ENCODE measurements at regions not wholly inside any gene's neighbourhood (a gene's known extent, or its start where the extent isn't known, plus 50 kb on each side); places are given as distances from the start of the nearest gene placed in this dataset.

DNA sequence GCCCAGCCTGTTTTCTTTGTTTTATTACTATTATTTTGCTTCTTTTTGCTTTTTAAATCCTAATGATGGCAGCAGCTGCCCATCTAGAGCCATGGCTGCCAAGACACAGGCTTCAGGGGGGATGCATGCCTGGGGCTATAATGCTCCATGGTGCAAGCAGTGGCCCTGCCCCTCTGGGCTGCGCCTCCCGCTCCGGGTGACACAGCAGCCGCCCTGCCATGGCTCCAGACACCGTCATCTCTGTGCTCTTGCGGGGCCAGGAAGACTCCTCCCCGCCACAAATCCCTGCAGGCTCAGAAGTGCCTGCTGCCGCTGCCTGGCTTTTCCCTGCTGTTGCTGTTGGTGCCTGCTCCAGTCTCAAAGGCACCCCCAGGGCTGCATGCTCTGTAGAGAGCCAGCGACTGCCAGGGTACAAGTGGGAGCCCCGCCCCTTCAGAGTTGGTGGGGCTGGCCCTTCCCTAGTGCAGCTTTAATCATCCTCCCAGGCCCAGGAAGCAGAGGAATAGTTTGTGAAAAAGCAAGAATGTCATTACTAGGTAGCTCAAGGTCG, 581.5 kb downstream of the FGF9 start:
- no peak for DNase-seq

DNA sequence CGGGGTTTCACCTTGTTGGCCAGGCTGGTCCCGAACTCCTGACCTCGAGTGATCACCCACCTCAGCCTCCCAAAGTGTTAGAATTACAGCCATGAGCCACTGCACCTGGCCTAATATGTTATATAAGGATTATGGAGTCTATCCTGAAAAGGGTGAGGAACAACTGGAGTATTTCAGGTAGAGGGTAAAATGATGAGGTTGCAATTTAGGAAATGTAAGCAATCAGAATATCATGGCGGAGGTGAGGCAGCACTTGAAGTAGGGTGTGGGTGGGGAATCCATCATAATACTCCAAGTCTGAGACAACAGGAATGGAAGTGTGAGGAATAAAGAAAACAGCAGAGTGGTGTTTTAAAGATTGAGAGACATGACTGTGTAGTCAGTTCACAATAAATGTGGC, 582.2 kb downstream of the FGF9 start:
- DNase-seq = no peak

DNA sequence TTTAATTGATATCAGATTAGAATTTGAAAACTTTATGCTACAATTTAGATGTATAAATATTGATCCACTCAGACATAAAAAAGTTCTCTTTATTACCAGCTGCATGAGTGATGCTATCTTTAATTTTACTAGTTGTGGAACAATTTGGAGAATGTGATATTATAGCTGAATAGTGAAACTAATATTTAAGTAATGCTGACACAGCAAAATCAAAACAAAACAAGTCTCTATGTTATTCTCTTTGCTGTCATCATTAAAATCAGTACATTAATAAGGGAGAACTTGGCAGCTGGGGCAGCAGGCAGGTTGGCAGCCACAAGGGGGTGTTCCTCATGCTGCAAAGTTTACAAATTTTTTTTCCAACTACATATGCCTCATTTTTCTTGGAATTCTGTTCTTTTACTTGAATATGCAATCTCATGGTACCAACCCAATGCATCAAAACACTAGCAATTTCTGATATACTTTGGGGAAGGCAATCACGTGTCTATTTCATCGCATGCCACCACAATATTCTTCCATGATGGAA, 585.3 kb downstream of the FGF9 start:
- DNase-seq = no peak

DNA sequence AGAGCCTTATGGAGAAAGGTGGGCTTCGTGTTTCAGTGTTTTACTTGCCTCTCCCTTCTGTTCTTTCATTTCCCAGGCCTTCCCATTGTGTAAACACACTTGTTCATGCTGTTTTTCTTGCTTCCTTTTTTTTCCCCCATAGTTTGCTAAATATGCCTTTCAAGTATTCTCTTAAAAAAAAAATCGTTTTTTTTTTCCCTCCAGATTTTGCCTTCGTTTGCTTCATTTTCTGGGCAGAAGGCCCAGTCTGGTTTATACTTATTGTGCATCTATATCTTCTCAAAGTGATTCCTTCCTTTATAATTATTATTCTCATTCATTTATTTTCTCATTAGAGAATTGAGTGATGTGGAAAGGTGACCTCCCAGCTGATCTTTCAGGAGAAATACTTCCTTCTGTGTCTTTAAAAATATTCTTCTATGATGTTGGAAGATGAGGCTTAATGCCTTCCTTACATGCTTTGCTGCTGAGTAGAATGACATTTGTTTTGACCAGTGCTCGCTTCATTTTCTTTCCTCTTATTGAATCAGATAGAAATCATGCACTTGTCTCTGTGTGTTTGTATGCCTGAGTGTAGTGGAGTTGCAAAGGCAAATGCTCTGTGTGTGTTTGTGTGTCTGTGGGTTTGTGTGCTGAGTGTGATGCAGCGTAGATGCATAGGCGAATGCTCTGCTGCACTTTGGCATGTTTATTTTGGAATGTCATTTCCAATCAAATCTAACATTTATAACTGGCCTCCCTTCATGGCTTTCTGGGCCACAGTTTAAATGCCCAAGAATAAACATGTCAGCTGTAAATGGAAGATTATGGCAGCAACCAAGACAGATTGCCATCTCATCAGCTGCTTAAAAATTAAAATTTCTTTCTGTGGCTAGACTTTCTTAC, 591.4 kb downstream of the FGF9 start:
- no peak for DNase-seq

GRCh38 chr13:22263185-22263584, 592.3 kb downstream of the FGF9 start:
- no peak for DNase-seq

GRCh38 chr13:22265563-22265962, 594.7 kb downstream of the FGF9 start:
- no peak for DNase-seq

DNA sequence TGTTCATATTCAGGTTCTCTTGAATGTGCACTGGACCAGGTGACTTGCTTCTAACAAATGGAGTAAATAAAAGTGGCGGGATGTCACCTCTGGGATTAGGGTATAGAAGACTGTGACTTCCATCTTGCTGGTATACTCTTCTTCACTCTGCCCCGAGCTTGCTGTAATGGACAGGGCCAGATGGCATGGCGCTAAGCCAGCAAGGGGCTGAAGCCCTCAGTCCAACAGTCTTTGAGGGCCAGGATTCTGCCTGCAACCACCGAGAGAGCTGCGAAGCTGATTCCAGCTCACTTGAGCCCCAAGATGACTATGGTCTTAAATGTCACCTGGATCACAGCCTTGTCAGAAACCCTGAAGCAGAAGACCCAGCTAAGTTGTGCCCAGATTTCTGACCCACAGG, 600.0 kb downstream of the FGF9 start:
- no peak for DNase-seq

GRCh38 chr13:22271903-22272302, 601.0 kb downstream of the FGF9 start:
- no peak for DNase-seq

DNA sequence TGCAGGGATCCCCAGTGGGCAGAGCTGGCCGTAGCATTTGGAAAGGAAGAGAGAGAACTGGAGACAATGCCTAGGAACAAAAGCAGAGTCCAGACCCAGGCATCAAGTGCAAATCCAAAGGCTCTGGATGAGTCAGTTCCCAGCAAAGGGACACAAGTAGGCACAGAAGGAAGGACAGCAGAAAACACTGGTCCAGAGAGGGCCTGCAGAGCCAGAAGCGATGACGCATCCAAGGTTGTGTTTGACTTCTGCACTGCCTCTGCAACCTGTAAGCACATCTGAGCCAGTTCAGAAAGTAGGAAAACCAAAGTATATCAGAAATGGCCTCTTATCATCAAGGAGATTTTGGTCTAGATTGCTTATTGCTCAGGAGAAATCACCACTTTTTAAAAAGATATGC, 604.5 kb downstream of the FGF9 start:
- no peak for DNase-seq

DNA sequence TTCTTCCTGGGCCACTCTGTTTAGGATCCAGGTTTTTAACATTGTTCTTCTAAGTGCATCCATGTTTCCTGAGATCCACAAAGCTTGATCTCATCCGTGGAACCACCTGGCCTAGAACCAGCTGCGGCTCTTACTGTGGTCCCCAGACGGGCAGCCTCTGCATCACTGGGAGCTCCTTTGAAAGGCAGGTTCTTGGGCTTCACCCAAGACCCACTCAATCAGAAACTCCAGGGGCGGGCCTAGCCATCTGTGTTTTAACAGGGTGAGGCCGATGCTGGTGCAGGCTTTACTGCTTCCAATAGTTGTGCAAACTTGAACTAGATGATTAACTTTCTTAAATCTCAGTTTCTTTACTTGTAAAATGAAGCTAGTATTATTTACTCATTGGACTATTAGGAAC, 605.7 kb downstream of the FGF9 start:
- peak; percentile 3 for DNase-seq

DNA sequence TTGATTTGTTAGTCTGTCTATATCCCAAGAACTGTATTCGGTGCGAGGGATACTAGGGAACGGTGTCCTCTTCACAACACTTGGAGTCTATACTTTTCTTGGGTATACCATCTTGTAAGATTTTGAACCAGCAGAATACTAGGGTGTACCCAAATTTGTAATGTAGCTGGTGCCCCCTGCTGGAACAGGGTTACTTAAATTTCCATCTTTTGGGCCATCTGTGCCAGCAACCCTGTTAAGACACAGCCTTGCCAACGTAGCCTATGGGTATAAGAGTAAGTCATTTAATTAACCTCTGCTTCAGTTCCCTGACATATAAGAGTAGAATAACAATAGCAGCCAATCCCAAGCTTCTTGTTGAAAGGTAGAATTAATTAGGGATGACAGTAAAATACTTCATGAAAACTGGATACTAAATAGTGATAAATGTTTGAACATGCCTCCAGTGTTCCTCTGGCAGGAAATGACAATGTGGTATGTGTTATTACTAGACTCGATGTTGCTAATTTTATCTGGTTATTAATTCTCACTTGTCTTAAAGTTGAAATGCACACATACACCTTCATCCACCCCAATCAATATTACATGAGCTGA, 607.6 kb downstream of the FGF9 start:
- DNase-seq = peak; percentile 66

DNA sequence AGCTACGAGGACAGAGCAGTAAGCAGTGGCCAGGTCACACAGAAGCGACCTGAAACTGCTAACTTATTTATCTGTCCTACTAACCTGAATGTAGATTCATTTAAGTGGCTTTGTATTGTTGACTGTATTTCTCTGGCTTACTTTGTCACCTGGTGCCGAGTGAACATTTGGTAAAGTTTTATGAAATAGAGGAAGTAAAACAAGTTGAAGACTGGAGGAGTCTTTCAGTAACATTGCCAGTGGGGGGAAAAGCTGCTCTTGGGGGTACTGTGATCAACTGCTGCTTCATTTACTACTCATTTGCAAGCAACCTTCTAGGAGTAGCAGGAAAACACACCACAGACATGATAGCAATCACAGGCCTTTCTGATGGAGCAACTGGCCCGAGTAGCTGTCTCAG, 615.0 kb downstream of the FGF9 start:
- no peak for DNase-seq

DNA sequence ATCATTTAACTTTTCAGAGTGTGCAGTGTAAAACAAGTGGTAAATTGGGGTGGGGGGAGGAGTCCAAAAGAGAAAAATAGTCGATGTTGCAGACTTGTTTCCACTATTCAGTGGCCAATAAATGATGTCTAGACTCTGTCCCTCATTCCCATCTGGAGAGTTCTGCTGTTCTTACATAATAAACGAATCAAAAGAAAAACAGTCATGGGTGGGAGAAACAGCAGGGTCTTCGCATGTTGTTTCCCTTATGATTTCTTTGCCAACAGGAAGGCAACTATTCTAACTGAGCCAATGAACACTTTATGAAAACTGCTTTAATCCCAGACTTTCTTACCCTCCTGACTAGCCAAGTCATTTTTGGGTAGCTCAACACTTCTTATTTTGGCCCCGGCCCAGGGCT, 615.5 kb downstream of the FGF9 start:
- DNase-seq = no peak

- DNase-seq = no peak
Measured at GRCh38 chr13:22287343-22287920, 616.6 kb downstream of the FGF9 start.

DNA sequence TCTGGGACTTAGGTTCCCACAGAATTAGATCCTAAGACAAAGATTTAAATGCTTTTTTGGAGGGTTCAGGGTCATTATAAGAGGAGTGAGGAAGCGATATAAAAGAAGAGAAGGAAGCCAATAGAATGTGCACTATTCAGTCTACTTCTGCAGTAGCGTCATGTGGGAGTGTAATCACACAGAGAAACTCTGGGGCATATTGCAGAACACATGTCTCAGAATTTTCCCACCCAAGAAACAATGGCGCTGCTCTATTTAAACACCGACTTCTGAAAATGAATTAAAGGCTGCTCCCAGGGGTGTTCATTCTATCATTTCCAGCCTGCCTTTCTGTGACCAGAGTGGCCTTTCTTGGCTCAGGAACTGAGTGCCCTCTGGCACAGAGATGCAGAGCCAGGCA, 617.6 kb downstream of the FGF9 start:
- no peak for DNase-seq

- no peak for DNase-seq
Measured at GRCh38 chr13:22289711-22290110, 618.8 kb downstream of the FGF9 start.

DNA sequence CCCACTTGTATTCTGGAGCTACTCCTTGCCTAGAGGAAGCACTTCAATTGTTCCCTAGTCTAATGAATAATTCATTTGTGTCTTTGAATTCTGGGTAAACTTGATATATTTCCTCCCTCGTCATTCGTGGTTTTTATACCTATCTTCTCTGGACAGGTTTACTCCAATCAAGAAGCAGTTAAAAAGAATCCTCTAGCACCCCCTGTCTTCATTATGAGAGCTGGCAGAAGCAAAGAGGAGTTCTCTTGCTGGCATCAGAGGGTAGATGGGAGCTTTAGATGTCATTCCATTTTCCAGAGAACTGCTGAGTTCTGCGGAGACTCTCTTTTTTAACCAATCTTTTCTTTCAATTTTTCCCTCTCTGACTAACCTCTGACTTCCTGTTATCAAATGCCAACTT, 627.7 kb downstream of the FGF9 start:
- DNase-seq = no peak

DNA sequence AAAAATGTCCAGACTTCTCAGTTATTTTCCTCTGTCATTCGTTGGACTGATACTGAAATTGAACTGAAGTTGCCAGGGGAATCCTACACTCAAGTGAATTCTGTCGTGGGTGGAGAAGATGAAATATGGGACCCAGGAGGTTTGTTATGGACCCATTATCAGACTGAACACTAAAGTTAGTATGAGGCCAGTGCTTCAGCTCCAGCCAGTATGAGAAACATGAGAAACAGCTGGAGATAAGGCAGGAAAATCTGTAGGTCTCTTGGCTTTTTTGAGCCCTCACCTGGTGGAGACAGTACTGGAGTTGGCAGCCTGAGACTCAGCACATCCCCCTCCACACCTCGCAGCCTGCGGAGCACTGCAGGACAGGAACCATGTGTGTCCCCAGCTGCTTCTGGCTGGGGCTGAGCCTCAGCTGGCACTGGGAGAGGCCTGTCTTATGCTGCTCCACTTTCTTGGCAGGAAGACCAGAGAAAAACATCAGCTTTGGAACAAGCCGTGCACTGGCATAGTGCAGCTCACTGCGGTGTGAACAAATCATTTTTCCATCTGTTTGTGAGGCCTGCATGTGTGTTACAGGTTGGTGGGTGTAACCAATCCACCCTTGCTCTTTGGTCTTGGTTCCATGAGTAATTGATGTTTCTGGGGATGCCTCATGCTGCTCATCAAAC, 641.0 kb downstream of the FGF9 start:
- DNase-seq = no peak

GRCh38 chr13:22312405-22312803, 641.5 kb downstream of the FGF9 start:
- DNase-seq = no peak

DNA sequence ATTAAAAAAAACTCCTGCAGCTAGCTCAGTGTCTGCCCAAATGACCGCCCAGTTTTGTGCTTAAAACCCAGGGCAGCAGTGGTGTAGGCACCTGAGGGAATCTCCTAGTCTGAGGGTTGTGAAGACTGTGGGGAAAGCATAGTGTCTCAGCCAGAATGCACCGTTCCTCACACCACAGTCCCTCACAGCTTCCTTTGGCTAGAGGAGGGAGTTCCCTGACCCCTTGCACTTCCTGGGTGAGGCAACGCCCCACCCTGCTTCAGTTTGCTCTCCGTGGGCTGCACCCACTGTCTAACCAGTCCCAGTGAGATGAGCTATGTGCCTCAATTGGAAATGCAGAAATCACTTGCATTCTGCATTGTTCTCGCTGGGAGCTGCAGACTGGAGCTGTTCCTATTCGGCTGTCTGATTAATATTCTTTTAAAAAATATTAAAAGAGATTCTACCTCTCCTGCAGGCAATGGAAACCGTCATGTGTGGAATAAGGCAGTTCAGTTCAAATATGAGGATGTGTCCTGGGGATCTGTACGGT, 645.7 kb downstream of the FGF9 start:
- DNase-seq = no peak

DNA sequence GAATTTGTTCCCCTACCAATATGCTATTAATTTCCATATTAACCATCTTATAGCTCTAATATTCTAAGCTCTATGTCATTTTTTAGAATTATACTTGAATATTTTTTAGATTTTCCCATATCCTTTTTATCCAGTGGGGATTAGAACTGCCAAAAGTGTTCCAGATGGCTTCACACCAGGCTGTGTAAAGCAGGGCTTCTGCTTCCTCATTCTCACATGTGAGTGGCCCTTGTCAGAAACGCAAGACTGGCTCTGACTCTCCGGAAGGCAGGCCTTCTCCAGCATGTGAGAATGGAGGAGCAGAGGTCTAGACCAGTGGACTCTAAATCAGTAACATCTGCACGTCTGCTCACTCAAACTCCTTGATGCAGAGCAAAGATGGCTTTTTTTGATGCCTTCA, 650.1 kb downstream of the FGF9 start:
- DNase-seq = no peak

GRCh38 chr13:22325761-22326160, 654.9 kb downstream of the FGF9 start:
- DNase-seq = no peak

- no peak for DNase-seq
Measured at GRCh38 chr13:22332416-22332815, 661.5 kb downstream of the FGF9 start.

Measured in NCI-H1092 treated with DMSO at 0.1 percent for 48 hours (cell line).